ENCODE measurements at regions not wholly inside any gene's neighbourhood (a gene's known extent, or its start where the extent isn't known, plus 50 kb on each side); places are given as distances from the start of the nearest gene placed in this dataset.

GRCh38 chr1:239006276-239006675 lies 380.1 kb upstream of the CHRM3 start:
- TF ChIP-seq CTCF (IDR thresholded peaks at IDR 0.05; ENCODE audit: insufficient read depth, low read length, poor library complexity, severe bottlenecking) (no peak), EZH2phosphoT487 (conservative IDR thresholded peaks at IDR 0.05; ENCODE audit: low read length) (no peak)
